Glutamatergic neuron (in vitro differentiated cells): ENCODE measurements at regions not wholly inside any gene's neighbourhood (a gene's known extent, or its start where the extent isn't known, plus 50 kb on each side); places are given as distances from the start of the nearest gene placed in this dataset.
A peak's percentile ranks its signal among the peaks of the same experiment; 100 is the strongest.

ENCODE experiments used
- DNase-seq: peaks from one replicate; pipeline ENCODE4 v3.0.0; 2022
- H3K27ac Mint-ChIP-seq: one replicate; pipeline ENCODE4 v1.8.0; 2020; ENCODE audit warnings: mild to moderate bottlenecking, mixed read lengths, inconsistent platforms; ENCODE audit not compliant: unreplicated experiment
- H3K27me3 Mint-ChIP-seq: one replicate; pipeline ENCODE4 v1.8.0; 2020; ENCODE audit warnings: mild to moderate bottlenecking, moderate library complexity, mixed read lengths, inconsistent platforms; ENCODE audit not compliant: unreplicated experiment
- H3K36me3 Mint-ChIP-seq: one replicate; pipeline ENCODE4 v1.8.0; 2020; ENCODE audit warnings: mild to moderate bottlenecking, mixed read lengths, inconsistent platforms; ENCODE audit not compliant: unreplicated experiment
- H3K4me1 Mint-ChIP-seq: one replicate; pipeline ENCODE4 v1.8.0; 2020; ENCODE audit warnings: mild to moderate bottlenecking, low read depth, mixed read lengths, inconsistent platforms; ENCODE audit not compliant: unreplicated experiment
- H3K4me3 Mint-ChIP-seq: one replicate; pipeline ENCODE4 v1.8.0; 2020; ENCODE audit warnings: mild to moderate bottlenecking, mixed read lengths, inconsistent platforms; ENCODE audit not compliant: unreplicated experiment
- H3K9me3 Mint-ChIP-seq: one replicate; pipeline ENCODE4 v1.8.0; 2020; ENCODE audit warnings: mild to moderate bottlenecking, moderate library complexity, mixed read lengths, inconsistent platforms; ENCODE audit not compliant: unreplicated experiment
- TF ChIP-seq, protein P1 (sequence below): fragments of 200-600 bp; sonication (generic); IDR thresholded peaks from one replicate; pipeline ENCODE4 v1.5.0; 2021; ENCODE audit not compliant: partially characterized antibody, unreplicated experiment

DNA sequence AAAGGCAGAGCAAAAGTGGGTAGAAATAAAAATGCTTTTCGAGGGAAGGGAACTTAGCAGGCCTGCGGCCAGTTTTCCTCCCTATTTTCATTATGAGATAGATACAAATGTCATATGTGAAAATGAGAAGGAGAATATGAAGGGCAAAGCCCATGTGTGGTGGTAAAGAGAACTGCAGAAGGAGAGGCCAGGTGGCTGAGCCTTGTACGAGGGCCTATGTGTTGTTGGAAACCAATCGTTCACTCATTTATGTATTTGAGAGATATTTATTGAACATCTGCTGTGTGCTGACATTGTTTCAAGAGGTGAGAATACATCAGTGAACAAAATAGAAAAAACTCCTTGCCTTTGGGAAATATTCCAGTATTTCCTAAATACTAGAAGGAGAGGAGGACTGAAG, 147.7 kb downstream of the SH3BGRL2 start:
- H3K27ac Mint-ChIP-seq, result no peak overlapping the region
- no peaks in the 10 kb centered on the region for H3K36me3 Mint-ChIP-seq
- no peak overlapping the region for H3K4me3 Mint-ChIP-seq
- peaks cover 22% of the 10 kb centered on the region for H3K4me1 Mint-ChIP-seq
- peaks cover 4% of the 10 kb centered on the region for H3K9me3 Mint-ChIP-seq
- H3K27me3 Mint-ChIP-seq, result no peaks in the 10 kb centered on the region
- TF ChIP-seq, protein P1, sequence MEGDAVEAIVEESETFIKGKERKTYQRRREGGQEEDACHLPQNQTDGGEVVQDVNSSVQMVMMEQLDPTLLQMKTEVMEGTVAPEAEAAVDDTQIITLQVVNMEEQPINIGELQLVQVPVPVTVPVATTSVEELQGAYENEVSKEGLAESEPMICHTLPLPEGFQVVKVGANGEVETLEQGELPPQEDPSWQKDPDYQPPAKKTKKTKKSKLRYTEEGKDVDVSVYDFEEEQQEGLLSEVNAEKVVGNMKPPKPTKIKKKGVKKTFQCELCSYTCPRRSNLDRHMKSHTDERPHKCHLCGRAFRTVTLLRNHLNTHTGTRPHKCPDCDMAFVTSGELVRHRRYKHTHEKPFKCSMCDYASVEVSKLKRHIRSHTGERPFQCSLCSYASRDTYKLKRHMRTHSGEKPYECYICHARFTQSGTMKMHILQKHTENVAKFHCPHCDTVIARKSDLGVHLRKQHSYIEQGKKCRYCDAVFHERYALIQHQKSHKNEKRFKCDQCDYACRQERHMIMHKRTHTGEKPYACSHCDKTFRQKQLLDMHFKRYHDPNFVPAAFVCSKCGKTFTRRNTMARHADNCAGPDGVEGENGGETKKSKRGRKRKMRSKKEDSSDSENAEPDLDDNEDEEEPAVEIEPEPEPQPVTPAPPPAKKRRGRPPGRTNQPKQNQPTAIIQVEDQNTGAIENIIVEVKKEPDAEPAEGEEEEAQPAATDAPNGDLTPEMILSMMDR, result no peak
- DNase-seq, result no peak

DNA sequence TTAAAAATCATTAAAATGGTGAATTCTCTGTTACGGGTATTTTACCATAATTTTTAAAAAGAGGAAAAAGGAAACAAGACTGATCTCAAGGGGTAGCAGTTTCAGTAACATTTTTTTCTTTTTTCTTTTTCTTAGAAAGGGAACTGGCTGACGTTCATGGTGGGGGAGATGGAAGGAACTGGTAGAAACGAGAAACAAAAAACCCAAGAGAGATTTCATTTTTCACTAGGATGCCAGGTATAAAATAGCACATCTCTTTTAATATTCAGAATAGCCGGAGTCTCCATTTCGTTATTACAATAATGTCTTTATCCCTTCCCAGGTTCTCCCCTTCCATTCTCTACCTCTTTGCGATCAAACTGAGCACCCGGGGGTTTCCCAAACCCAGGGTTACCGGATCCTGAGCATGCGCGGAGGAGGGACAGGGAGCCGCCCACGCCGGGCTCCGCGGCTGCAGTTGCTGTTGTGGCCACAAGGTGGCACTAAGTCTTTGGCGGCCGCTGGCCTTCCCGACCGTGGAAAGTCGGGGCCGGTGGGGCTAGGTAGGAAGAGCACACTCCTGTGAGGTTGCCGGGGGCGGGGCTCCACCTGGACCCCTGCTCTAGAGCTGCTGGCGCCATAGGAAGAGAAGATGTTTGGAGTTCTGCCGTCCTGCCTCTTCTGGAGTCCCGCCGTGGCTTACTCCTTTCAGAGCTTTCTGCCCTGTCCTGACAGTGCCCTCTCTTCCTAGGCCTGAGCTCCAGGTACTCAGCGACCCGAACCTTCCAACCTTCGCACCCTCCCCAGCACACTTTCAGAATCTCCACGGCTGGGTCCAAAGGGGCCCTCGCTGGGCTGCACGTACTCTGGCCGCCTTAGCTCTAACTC, 146.8 kb downstream of the SH3BGRL2 start:
- TF ChIP-seq, protein P1, result peak; percentile 99
- peaks cover 4% of the 10 kb centered on the region for H3K9me3 Mint-ChIP-seq
- peak; percentile 87 for DNase-seq
- H3K36me3 Mint-ChIP-seq, result no peaks in the 10 kb centered on the region
- peak overlapping the region; percentile 13 for H3K4me3 Mint-ChIP-seq
- H3K27me3 Mint-ChIP-seq, result no peaks in the 10 kb centered on the region
- H3K4me1 Mint-ChIP-seq, result peaks cover 21% of the 10 kb centered on the region
- peak overlapping the region; percentile 69 for H3K27ac Mint-ChIP-seq

DNA sequence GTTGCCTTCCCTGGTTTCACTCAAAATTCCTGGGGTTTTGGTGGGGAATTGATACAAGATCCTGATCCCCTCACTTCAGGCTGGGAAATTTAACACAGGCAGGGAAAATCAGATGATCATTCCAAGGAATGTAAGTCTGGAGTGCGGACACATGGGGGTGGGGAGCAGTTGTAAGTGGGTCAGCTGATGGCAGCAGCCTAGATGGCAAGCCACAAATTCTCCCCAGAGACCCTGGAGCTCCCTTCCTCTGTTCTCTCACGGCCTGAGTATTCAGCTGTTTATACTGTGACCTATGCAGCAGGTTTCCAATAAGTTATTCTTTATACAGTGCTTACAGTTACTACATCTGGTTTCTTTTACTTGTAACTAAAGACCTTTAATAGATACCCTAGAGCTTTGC, 144.9 kb downstream of the SH3BGRL2 start:
- TF ChIP-seq, protein P1, result no peak
- peak overlapping the region; percentile 59 for H3K27ac Mint-ChIP-seq
- peaks cover 1% of the 10 kb centered on the region for H3K9me3 Mint-ChIP-seq
- H3K27me3 Mint-ChIP-seq, result no peaks in the 10 kb centered on the region
- H3K4me1 Mint-ChIP-seq, result peaks cover 24% of the 10 kb centered on the region
- peak overlapping the region; percentile 18 for H3K4me3 Mint-ChIP-seq
- no peaks in the 10 kb centered on the region for H3K36me3 Mint-ChIP-seq
- no peak for DNase-seq

DNA sequence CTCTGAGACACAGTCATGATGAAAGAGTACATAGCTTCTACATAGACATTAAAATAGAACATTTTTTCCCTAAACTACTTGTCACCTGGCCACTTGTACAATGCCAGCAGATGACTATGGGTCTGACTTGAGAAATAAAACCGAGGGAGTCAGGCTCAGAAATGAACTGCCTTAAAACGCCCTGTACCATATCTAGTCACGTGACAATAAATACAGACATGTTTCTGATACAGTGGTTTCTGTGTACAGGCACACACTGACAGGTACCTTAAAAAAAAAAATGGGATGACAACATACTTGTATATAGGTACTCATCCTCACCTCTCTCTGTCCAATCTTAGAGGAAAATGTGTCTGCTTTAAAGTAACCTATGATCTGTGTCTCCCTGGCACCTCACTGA, 144.1 kb downstream of the SH3BGRL2 start:
- no peak overlapping the region for H3K27ac Mint-ChIP-seq

DNA sequence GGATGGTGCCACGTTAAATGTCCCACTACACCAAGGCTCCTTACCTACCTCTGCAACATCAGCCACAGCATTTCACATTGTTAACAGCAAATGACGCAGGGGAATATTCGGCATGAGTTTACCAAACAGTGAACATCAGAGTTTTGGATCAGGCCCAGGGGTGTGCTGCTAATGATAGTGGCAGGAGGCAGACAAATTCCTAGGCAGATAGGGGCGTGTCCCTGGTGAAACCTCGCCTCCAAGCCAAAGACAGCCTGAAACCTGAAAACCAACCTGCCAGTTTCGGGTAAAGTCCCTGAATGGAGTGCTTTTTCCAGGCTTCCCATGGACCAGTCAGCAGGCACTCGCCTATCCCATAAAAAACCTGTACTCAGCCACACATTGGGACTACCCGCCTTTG, 133.6 kb downstream of the SH3BGRL2 start:
- H3K4me3 Mint-ChIP-seq, result no peak overlapping the region
- no peak overlapping the region for H3K27ac Mint-ChIP-seq
- TF ChIP-seq, protein P1, result no peak
- peaks cover 21% of the 10 kb centered on the region for H3K36me3 Mint-ChIP-seq
- H3K4me1 Mint-ChIP-seq, result peaks cover 5% of the 10 kb centered on the region
- DNase-seq, result no peak
- H3K9me3 Mint-ChIP-seq, result peaks cover 5% of the 10 kb centered on the region
- no peaks in the 10 kb centered on the region for H3K27me3 Mint-ChIP-seq

More for the DNA sequence above, 144.1 kb downstream of the SH3BGRL2 start:
- no peaks in the 10 kb centered on the region for H3K36me3 Mint-ChIP-seq
- peaks cover 24% of the 10 kb centered on the region for H3K4me1 Mint-ChIP-seq
- peaks cover 1% of the 10 kb centered on the region for H3K9me3 Mint-ChIP-seq
- TF ChIP-seq, protein P1, result no peak
- H3K27me3 Mint-ChIP-seq, result no peaks in the 10 kb centered on the region
- H3K4me3 Mint-ChIP-seq, result no peak overlapping the region
- no peak for DNase-seq
